ENCODE measurements at regions not wholly inside any gene's neighbourhood (a gene's known extent, or its start where the extent isn't known, plus 50 kb on each side); places are given as distances from the start of the nearest gene placed in this dataset.

GRCh38 chr2:150174971-150175421, 312.5 kb downstream of the RND3 start:
- Histone ChIP-seq H3K27me3 (ENCODE audit: low read depth) (no peaks in the 10 kb centered on the region), H3K27ac (replicated peaks) (no peak overlapping the region), H3K4me3 (no peak overlapping the region), H3K9me3 (replicated peaks) (peaks cover 3% of the 10 kb centered on the region), H3K36me3 (no peaks in the 10 kb centered on the region), H3K4me1 (no peaks in the 10 kb centered on the region)
- intact Hi-C loops (cut with micrococcal nuclease) = no loop called here
- TF ChIP-seq CTCF (IDR thresholded peaks at IDR 0.05; ENCODE audit: borderline replicate concordance) = no peak
- no peak for DNase-seq

GRCh38 chr2:150174056-150174805, 313.2 kb downstream of the RND3 start:
- Histone ChIP-seq H3K4me1 (no peaks in the 10 kb centered on the region), H3K36me3 (no peaks in the 10 kb centered on the region), H3K9me3 (replicated peaks) (peaks cover 3% of the 10 kb centered on the region), H3K27me3 (ENCODE audit: low read depth) (no peaks in the 10 kb centered on the region), H3K4me3 (no peak overlapping the region), H3K27ac (replicated peaks) (no peak overlapping the region)
- intact Hi-C loops (cut with micrococcal nuclease) = no loop called here
- no peak for DNase-seq
- no peak for TF ChIP-seq CTCF (IDR thresholded peaks at IDR 0.05; ENCODE audit: borderline replicate concordance)

GRCh38 chr2:150171065-150171548, 316.4 kb downstream of the RND3 start:
- no peak for TF ChIP-seq CTCF (IDR thresholded peaks at IDR 0.05; ENCODE audit: borderline replicate concordance)
- no peaks in the 10 kb centered on the region for H3K36me3 ChIP-seq
- no peaks in the 10 kb centered on the region for H3K27me3 ChIP-seq (ENCODE audit: low read depth)
- no peak overlapping the region for H3K27ac ChIP-seq (replicated peaks)
- intact Hi-C loops (cut with micrococcal nuclease) = no loop called here
- no peak for DNase-seq
- no peak overlapping the region for H3K4me3 ChIP-seq
- no peaks in the 10 kb centered on the region for H3K4me1 ChIP-seq
- H3K9me3 ChIP-seq (replicated peaks) = peaks cover 3% of the 10 kb centered on the region

GRCh38 chr2:150169237-150169629, 318.2 kb downstream of the RND3 start:
- H3K27me3 ChIP-seq (ENCODE audit: low read depth) = no peaks in the 10 kb centered on the region
- no peaks in the 10 kb centered on the region for H3K4me1 ChIP-seq
- peak overlapping the region; percentile 30 for H3K27ac ChIP-seq (replicated peaks)
- no peaks in the 10 kb centered on the region for H3K36me3 ChIP-seq
- H3K9me3 ChIP-seq (replicated peaks) = peaks cover 3% of the 10 kb centered on the region
- intact Hi-C loops (cut with micrococcal nuclease) = no loop called here
- no peak for TF ChIP-seq CTCF (IDR thresholded peaks at IDR 0.05; ENCODE audit: borderline replicate concordance)
- no peak overlapping the region for H3K4me3 ChIP-seq
- peak; percentile 32 for DNase-seq

- TF ChIP-seq CTCF (IDR thresholded peaks at IDR 0.05; ENCODE audit: borderline replicate concordance) = no peak
- Histone ChIP-seq H3K4me1 (no peaks in the 10 kb centered on the region), H3K27me3 (ENCODE audit: low read depth) (no peaks in the 10 kb centered on the region), H3K36me3 (no peaks in the 10 kb centered on the region), H3K4me3 (no peak overlapping the region), H3K9me3 (replicated peaks) (peaks cover 3% of the 10 kb centered on the region), H3K27ac (replicated peaks) (peak overlapping the region; percentile 30)
- intact Hi-C loops (cut with micrococcal nuclease) = no loop called here
- no peak for DNase-seq
These were observed 318.8 kb downstream of the RND3 start for GRCh38 chr2:150168595-150169236.
